ENCODE measurements at regions not wholly inside any gene's neighbourhood (a gene's known extent, or its start where the extent isn't known, plus 50 kb on each side); places are given as distances from the start of the nearest gene placed in this dataset.
"Not testable (repeated sequence)": the region's sequence is repeated elsewhere in the genome, so short reads cannot be mapped to it uniquely, and the experiment has no call there.

DNA sequence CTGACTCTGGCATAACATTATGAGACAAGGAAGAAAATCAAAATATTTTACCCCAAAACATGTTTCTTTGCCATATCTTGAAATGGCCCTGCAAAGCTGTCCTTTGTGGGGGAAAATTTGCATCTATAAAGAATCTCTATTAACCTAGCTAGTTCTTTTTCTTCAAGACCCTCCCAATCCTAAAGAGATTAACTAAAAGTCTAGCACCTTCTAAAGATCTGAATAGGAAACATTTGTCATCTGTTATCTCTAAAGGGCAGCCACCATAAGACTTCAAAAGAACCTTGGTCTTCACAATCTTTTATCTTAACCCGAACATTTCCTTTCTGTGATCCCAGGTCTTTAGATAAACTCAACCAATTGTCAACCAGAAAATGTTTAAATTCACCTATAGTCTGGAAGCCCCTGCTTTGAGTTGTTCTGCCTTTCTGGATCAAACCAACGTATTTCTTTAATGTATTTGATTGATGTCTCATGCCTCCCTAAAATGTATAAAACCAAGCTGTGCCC, 196.9 kb upstream of the ARL4C start:
- TF ChIP-seq, protein P1, sequence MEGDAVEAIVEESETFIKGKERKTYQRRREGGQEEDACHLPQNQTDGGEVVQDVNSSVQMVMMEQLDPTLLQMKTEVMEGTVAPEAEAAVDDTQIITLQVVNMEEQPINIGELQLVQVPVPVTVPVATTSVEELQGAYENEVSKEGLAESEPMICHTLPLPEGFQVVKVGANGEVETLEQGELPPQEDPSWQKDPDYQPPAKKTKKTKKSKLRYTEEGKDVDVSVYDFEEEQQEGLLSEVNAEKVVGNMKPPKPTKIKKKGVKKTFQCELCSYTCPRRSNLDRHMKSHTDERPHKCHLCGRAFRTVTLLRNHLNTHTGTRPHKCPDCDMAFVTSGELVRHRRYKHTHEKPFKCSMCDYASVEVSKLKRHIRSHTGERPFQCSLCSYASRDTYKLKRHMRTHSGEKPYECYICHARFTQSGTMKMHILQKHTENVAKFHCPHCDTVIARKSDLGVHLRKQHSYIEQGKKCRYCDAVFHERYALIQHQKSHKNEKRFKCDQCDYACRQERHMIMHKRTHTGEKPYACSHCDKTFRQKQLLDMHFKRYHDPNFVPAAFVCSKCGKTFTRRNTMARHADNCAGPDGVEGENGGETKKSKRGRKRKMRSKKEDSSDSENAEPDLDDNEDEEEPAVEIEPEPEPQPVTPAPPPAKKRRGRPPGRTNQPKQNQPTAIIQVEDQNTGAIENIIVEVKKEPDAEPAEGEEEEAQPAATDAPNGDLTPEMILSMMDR (IDR thresholded peaks at IDR 0.05; ENCODE audit: poor library complexity, severe bottlenecking), result not testable (repeated sequence)
- TF ChIP-seq EZH2 (IDR thresholded peaks at IDR 0.05; ENCODE audit: borderline replicate concordance, insufficient read depth, low read length, poor library complexity, severe bottlenecking); EP300 (conservative IDR thresholded peaks at IDR 0.05; ENCODE audit: poor library complexity, severe bottlenecking); POLR2AphosphoS5 (IDR thresholded peaks at IDR 0.05); RAD21 (conservative IDR thresholded peaks at IDR 0.05); REST (IDR thresholded peaks at IDR 0.05; ENCODE audit: borderline replicate concordance); TAF1 (IDR thresholded peaks at IDR 0.05; ENCODE audit: low read depth): not testable (repeated sequence)
